Renal cortical epithelial cell (primary cell): ENCODE measurements at regions not wholly inside any gene's neighbourhood (a gene's known extent, or its start where the extent isn't known, plus 50 kb on each side); places are given as distances from the start of the nearest gene placed in this dataset.

ENCODE experiments used
- DNase-seq: peaks from one replicate; pipeline ENCODE4 v3.0.0-alpha.2; 2011; ENCODE audit warnings: low read depth

GRCh38 chr10:121417298-121417697, 180.9 kb downstream of the FGFR2 start:
- no peak for DNase-seq

- DNase-seq = peak; percentile 74
These were observed 180.0 kb downstream of the FGFR2 start for GRCh38 chr10:121418126-121418777.

GRCh38 chr10:121420006-121420405, 178.2 kb downstream of the FGFR2 start:
- no peak for DNase-seq

- DNase-seq = no peak
These were observed 176.1 kb downstream of the FGFR2 start for GRCh38 chr10:121422096-121422495.

GRCh38 chr10:121425623-121426022, 172.6 kb downstream of the FGFR2 start:
- DNase-seq = no peak

- no peak for DNase-seq
These were observed 171.9 kb downstream of the FGFR2 start for GRCh38 chr10:121426307-121426706.
